HUDEP-2 (cell line): ENCODE measurements at regions not wholly inside any gene's neighbourhood (a gene's known extent, or its start where the extent isn't known, plus 50 kb on each side); places are given as distances from the start of the nearest gene placed in this dataset.

Experiments used
- DNase-seq, 76 experiments: peaks; one replicate each; lab custom pipeline; 2025; ENCODE audit not compliant: unreplicated experiment in 76 of 76; lab: John Stamatoyannopoulos, UW

DNA sequence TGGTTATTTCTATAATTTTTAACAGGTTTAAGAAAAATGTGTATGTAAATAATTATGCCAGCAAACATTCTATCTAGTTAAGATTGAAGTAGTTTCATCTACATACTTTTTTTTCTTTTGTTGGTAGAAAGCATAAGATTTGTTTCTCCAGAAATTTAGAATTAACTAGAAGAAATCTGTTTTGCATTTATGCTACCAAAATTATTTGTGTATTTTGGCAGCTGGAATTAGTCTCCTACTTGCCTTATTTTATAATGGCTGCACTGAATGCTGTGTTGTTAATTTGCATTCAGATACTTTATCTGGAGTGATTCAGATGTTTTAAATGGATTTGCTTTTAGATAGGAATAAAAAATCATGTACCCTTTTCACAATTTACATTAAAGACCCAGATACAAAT lies 100.2 kb upstream of the NAALADL2 start:
- no peak for DNase-seq

DNA sequence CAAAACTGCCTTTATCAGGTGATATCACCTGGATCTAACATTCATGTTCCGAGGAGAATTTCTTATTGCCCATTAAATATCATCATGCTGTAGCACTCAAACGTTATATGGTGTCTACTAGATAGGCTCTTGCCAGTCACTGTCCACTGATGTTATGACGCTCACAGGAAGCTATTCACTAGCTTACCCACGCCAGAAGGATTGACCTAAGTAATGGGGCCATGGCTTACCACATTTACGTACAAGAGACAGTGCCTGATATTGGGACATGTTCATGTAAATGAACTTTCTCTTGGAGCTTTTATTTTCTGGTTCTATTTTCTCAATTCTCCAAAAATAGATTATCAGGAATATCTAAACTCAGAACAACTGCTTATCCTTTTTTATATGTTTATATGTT lies 91.7 kb upstream of the NAALADL2 start:
- DNase-seq: no peak

DNA sequence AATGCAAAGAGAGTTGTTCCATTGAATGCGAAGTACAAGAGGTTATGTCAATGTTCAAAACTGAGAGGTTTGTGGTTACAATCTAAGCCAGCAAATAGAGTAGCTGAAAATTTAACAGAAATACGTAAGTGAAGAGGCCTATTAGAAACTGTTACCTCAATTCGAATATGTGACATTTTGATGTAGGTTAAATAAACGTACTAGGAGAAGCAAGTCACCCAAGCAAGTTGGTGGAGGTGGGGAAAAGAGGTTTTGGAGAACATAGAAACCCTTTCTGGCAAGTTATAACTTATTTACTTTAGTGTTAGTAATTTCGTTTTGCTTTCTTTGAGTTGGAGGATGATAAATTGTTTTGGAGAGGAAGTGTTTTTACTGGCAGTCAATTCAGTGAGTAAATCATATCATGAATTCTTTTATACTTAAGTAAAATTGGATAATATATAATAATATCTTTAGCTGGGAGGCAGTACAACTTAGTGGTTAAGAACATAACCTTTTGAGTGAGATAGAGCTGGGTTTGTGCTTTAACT lies 91.2 kb upstream of the NAALADL2 start:
- no peak for DNase-seq

DNA sequence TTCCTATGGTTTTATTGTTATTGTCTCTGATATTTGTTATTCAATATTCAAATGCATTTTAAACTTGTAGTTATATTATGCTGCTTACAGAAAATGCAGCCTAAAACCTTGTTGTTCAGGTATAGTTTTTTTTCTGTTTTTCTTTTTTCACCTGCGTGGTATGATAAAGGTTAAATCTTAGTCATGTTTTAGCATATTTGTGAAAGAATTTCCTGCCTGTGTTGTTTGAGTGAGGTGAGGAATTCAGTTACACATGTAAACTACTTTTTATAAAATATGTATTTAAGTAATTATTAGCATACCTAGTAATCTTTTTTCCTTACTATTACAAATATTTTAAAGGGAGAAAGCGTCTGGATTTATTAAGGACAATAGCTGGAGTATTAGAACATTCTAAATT lies 90.0 kb upstream of the NAALADL2 start:
- no peak for DNase-seq

DNA sequence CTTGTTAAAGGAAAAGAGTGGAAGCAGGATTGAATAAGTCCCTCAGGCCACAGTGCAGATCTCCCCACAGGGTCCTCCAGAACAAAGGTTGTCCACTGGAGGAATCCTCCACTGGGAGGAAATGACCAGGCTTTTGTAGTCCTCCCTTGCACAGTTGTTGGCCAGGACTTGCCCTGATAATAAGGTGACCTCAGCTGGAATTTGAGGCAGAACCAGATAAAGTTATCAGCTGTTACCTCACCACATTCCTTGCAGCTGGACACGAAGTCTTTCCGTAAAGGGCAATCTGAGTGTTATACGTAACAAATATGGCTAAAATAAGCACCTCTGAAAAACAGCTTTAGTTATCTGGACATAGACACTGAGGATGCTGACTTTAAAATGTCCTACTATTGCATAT lies 83.5 kb upstream of the NAALADL2 start:
- DNase-seq: no peak

DNA sequence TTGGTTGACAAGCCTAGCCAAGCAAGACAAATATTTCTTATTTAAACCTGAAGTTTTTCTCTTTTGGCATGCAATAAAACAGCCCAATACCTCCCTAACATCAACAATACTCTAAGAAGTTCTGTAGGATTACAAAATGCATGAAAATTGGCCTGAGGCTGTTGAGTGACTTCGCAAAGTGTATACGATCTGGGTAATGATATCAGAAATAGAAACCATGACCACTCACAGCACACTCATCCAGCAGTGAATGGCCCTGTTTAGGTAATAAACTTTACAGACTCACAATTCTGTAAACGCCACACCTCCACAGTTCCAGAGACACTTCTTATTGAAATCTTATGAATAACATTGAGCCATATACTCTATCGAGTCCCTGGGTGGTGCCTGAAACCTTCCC lies 83.0 kb upstream of the NAALADL2 start:
- DNase-seq: no peak

DNA sequence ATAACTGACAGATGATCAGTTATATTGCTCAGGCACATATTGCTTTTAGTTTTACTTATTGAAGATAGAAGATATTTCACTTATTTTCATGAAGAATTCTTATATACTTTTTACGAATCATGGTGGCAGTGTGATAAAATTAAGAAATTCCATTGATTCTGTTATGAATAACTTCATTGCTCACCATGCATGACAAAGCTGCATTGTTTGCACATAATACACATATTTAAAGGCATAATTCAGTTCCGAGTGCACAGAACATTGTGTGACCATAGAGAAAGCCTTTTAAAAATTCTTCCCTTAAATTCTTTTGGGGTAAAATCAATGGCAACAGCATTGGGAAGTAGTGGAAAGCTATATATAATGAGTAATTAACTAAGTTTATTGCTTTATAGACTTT lies 82.5 kb upstream of the NAALADL2 start:
- DNase-seq: no peak

DNA sequence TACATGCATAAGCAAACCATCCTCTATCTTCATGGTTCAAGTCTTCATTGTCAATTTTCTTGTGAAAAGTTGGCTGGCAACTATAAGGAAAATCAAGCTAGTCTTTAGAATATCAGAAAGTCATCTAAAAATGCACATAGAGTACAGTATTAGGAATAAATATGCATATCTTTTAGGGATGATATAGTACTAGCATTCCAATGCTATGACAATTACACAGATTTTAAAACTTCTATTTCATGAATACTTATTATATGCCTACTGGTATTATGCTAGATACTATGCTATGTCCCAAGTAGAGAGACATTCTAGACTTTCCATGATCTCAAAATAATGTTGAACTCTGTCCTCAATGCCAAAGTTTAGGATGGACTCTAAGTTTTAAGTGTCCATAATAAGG lies 81.3 kb upstream of the NAALADL2 start:
- no peak for DNase-seq

DNA sequence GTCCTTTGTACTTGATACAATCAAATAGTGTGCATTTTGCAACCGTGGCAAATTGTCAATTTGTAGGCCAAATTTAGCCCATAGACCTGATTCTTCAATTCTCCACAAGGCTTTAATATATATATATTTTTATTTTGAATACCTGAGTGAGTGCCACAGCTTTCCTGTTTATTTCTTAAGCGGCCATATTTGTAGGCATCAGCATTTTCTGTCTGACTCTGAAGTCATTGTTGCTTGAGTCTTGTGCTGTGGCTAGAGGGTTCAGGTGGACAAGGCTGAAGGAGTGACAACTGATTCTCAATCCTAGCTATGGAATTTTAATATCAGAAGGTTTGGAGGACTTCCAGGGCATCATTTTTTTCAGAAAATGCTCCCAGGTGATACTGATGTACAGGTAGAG lies 75.6 kb upstream of the NAALADL2 start:
- DNase-seq: no peak

DNA sequence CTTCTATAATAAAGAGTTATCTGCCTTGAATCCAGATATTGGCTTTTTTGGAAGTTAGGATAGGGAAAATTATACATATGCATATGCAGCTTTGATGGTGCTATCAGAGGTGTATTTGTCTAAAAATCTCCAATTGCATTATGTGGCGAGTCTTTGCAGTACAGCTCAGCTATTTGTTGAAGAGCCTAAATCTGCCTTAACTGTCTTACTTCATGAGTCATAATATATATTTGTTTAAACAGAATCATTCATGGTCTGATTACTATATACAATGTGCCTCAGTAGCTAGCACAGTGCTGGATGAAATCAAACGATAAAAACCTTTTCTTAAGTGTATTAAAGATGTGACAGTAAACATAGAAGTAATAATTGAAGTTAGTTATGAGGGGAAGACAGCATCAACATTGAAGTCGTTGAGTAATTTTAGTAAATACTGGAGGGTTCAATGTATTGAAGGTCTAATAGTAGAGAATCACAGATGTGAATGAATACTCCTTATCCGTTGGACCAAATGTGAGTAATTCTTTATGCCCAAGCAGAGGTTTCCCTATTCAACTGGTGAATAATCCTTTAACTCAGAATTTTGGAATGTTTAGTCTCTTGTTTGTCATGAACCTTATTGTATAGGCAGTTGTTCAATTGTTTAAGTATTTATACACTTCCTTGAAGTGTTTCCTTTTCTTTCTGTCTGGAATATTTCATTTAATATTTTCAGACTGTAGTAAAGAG lies 74.8 kb upstream of the NAALADL2 start:
- DNase-seq: no peak

DNA sequence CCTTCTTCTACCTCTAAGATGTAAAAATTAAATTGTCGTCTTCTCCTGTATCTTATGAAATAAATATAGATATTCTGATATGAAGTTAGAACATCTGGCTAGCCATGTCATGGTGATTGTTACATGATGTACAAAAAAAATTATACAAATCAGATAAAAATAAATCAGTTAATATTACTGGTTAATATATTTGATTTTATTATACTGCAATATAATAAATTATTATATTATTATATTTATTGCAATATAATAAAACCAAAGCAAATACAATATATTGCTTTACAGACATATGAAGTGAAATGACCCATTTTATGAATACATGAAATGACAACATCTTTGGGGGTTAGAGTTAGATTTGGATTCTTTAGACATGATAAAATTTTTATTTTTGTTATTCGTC lies 72.3 kb upstream of the NAALADL2 start:
- no peak for DNase-seq

DNA sequence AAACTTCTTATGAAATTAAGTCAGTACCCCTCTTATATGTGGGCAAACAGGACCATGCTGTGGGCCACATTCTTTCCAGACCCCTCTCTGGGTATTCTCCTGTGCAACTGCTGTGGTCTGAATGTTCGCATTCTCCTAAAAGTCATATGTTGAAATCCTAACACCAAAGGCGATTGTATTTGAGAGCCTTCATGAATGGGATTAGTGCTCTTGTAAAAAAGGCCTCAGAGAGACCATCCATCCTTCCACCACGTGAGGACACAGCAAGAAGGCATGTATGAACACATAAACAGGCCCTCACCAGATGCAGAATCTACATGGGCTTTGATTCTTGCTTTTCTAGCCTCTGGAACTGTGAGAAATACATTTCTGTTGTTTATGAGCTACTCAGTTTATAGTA lies 68.0 kb upstream of the NAALADL2 start:
- DNase-seq: no peak

DNA sequence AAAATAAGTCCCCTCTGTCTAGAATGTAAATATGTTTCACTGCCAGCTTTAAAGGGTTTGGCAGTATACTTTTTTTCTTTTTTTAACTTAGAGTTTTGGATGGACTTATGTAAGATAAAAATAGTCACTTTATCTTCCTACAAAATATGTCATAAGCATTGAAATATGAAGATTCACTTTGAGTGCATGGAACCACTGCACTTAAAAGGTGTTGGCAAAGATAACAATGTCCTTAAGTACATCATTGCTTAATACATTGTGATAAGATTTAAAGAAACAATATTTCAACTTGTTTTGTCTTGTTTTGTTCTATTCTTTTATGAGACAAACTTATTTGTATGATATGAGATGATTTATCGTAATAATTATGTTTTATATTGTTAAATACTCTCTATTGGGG lies 66.3 kb upstream of the NAALADL2 start:
- peak in 1 of 76 experiments; percentile 17 for DNase-seq
